WTC11 (cell line): ENCODE measurements at regions not wholly inside any gene's neighbourhood (a gene's known extent, or its start where the extent isn't known, plus 50 kb on each side); places are given as distances from the start of the nearest gene placed in this dataset.

ENCODE experiments used
- ATAC-seq: fragments of 200-7000 bp; cut with Tn5 transposase; 2 replicates; pipeline ENCODE4 v1.10.0; 2021; ENCODE audit warnings: mild to moderate bottlenecking, moderate library complexity
- CTCF ChIA-PET: fragments of 300-600 bp; sonication (Branson Sonifier 250); formaldehyde crosslinking; loops from one replicate; lab custom pipeline; 2021; ENCODE audit warnings: antibody characterized with exemption; lab: Charles Lee
- POLR2A ChIA-PET: fragments of 350-600 bp; sonication (Branson Sonifier 250); formaldehyde crosslinking; loops from one replicate; lab custom pipeline; 2021; ENCODE audit warnings: antibody characterized with exemption; lab: Charles Lee
- DNase-seq: peaks from one replicate; pipeline ENCODE4 v3.0.0; 2021; ENCODE audit warnings: low spot score
- H3K27ac Mint-ChIP-seq: 2 replicates; pipeline ENCODE4 v1.8.0; 2021; ENCODE audit warnings: mixed read lengths
- H3K27me3 Mint-ChIP-seq: 2 replicates; pipeline ENCODE4 v1.8.0; 2021; ENCODE audit warnings: low read depth, mild to moderate bottlenecking, moderate library complexity, mixed read lengths
- H3K36me3 Mint-ChIP-seq: 2 replicates; pipeline ENCODE4 v1.8.0; 2021; ENCODE audit warnings: mixed read lengths
- H3K4me1 Mint-ChIP-seq: 2 replicates; pipeline ENCODE4 v1.8.0; 2022; ENCODE audit warnings: mixed read lengths
- H3K4me3 Mint-ChIP-seq: 2 replicates; pipeline ENCODE4 v1.8.0; 2021; ENCODE audit warnings: mild to moderate bottlenecking, moderate library complexity, mixed read lengths
- H3K9me3 Mint-ChIP-seq: 2 replicates; pipeline ENCODE4 v1.8.0; 2021; ENCODE audit warnings: mixed read lengths
- EMX1 ChIP-seq: fragments of 250-450 bp; sonication (Bioruptor Pico); IDR thresholded peaks from 2 replicates; pipeline ENCODE4 v1.8.0; 2021; ENCODE audit warnings: mild to moderate bottlenecking
- ERG ChIP-seq: fragments of 250-450 bp; sonication (Bioruptor Pico); IDR thresholded peaks from 2 replicates; pipeline ENCODE4 v1.8.0; 2021; ENCODE audit warnings: mild to moderate bottlenecking
- GABPB1 ChIP-seq: sonication (generic); formaldehyde crosslinking; IDR thresholded peaks from 2 replicates; pipeline ENCODE4 v1.8.1; 2023; ENCODE audit warnings: mild to moderate bottlenecking, missing genetic modification reagents
- IRF2 ChIP-seq: sonication (generic); formaldehyde crosslinking; IDR thresholded peaks from 2 replicates; pipeline ENCODE4 v1.8.0; 2022; ENCODE audit warnings: low read depth, missing genetic modification reagents, borderline replicate concordance
- MAX ChIP-seq: sonication (generic); formaldehyde crosslinking; IDR thresholded peaks from 2 replicates; pipeline ENCODE4 v1.8.0; 2022; ENCODE audit warnings: mild to moderate bottlenecking, missing genetic modification reagents
- MXD4 ChIP-seq: fragments of 250-450 bp; sonication (Bioruptor Pico); IDR thresholded peaks from 2 replicates; pipeline ENCODE4 v1.8.0; 2021; ENCODE audit warnings: mild to moderate bottlenecking, moderate library complexity, borderline replicate concordance
- MYBL2 ChIP-seq: sonication (generic); formaldehyde crosslinking; IDR thresholded peaks from 2 replicates; pipeline ENCODE4 v1.8.1; 2023; ENCODE audit warnings: mild to moderate bottlenecking, moderate library complexity, missing genetic modification reagents
- RORB ChIP-seq: fragments of 250-450 bp; sonication (Bioruptor Pico); IDR thresholded peaks from 2 replicates; pipeline ENCODE4 v1.9.0; 2021; ENCODE audit warnings: mild to moderate bottlenecking
- SMAD4 ChIP-seq: sonication (generic); formaldehyde crosslinking; IDR thresholded peaks from 2 replicates; pipeline ENCODE4 v1.8.0; 2022; ENCODE audit warnings: mild to moderate bottlenecking, missing genetic modification reagents
- TCF7 ChIP-seq: sonication (generic); formaldehyde crosslinking; IDR thresholded peaks from 2 replicates; pipeline ENCODE4 v1.8.0; 2022; ENCODE audit warnings: mild to moderate bottlenecking, low read depth, missing genetic modification reagents, moderate library complexity
- TEAD1 ChIP-seq: sonication (generic); formaldehyde crosslinking; IDR thresholded peaks from 2 replicates; pipeline ENCODE4 v1.8.0; 2022; ENCODE audit warnings: mild to moderate bottlenecking, missing genetic modification reagents
- TP53 ChIP-seq: sonication (generic); formaldehyde crosslinking; IDR thresholded peaks from 2 replicates; pipeline ENCODE4 v1.8.1; 2023; ENCODE audit warnings: mild to moderate bottlenecking, missing genetic modification reagents
- ZMAT4 ChIP-seq: fragments of 250-450 bp; sonication (Bioruptor Pico); IDR thresholded peaks from 2 replicates; pipeline ENCODE4 v1.9.0; 2021; ENCODE audit warnings: mild to moderate bottlenecking
- ZNF232 ChIP-seq: sonication (generic); formaldehyde crosslinking; IDR thresholded peaks from 2 replicates; pipeline ENCODE4 v1.8.0; 2022; ENCODE audit warnings: mild to moderate bottlenecking, missing genetic modification reagents
- ZNF263 ChIP-seq: sonication (generic); formaldehyde crosslinking; IDR thresholded peaks from 2 replicates; pipeline ENCODE4 v1.8.1; 2022; ENCODE audit warnings: low read depth, mild to moderate bottlenecking, moderate library complexity, missing genetic modification reagents
- ZNF281 ChIP-seq: sonication (generic); formaldehyde crosslinking; IDR thresholded peaks from 2 replicates; pipeline ENCODE4 v1.8.0; 2023; ENCODE audit warnings: mild to moderate bottlenecking, missing genetic modification reagents
- ZNF532 ChIP-seq: fragments of 250-450 bp; sonication (Bioruptor Pico); IDR thresholded peaks from 2 replicates; pipeline ENCODE4 v1.9.0; 2021; ENCODE audit warnings: mild to moderate bottlenecking, borderline replicate concordance

- TF ChIP-seq ZNF532 (CRISPR knock-in tag) = no peak
- TF ChIP-seq MXD4 (CRISPR knock-in tag) = no peak
- TF ChIP-seq MAX (CRISPR knock-in tag) = no peak
- no peak for TF ChIP-seq RORB (CRISPR knock-in tag)
- no peak for TF ChIP-seq ERG (CRISPR knock-in tag)
- no peak for TF ChIP-seq GABPB1
- TF ChIP-seq ZMAT4 (CRISPR knock-in tag) = no peak
- no peak for TF ChIP-seq IRF2 (CRISPR knock-in tag)
Measured at GRCh38 chr2:216792222-216793021, 67.4 kb downstream of the TNP1 start (continued).

- TF ChIP-seq ZNF232 (CRISPR knock-in tag) (no peak), EMX1 (CRISPR knock-in tag) (no peak), ZNF263 (CRISPR knock-in tag) (no peak), TCF7 (CRISPR knock-in tag) (no peak), SMAD4 (CRISPR knock-in tag) (no peak), TP53 (CRISPR knock-in tag) (no peak), MYBL2 (CRISPR knock-in tag) (no peak), ZNF281 (CRISPR knock-in tag) (no peak), TEAD1 (CRISPR knock-in tag) (no peak)
- H3K4me1 Mint-ChIP-seq = peaks cover 35% of the 10 kb centered on the region
- DNase-seq (no peak), ATAC-seq (no peak)
- H3K9me3 Mint-ChIP-seq = peaks cover 4% of the 10 kb centered on the region
- no peak overlapping the region for H3K27ac Mint-ChIP-seq
- POLR2A ChIA-PET = no interaction called here
- CTCF ChIA-PET = interaction anchor here (2.0 kb wide), 1 partner anchor 96 kb away, joined by 5 read pairs; the partner anchor contains the start of gene IGFBP5
- no peak overlapping the region for H3K4me3 Mint-ChIP-seq
- H3K27me3 Mint-ChIP-seq = no peaks in the 10 kb centered on the region
- no peaks in the 10 kb centered on the region for H3K36me3 Mint-ChIP-seq
Measured at GRCh38 chr2:216791303-216791702, 68.6 kb downstream of the TNP1 start.
